Activated CD4-positive, CD25-positive, alpha-beta regulatory T cell (primary cell): ENCODE measurements at regions not wholly inside any gene's neighbourhood (a gene's known extent, or its start where the extent isn't known, plus 50 kb on each side); places are given as distances from the start of the nearest gene placed in this dataset.
"Not testable (repeated sequence)": the region's sequence is repeated elsewhere in the genome, so short reads cannot be mapped to it uniquely, and the experiment has no call there.

Experiments used
- DNase-seq, 4 experiments: peaks; one replicate each; lab custom pipeline; 2025; lab: John Stamatoyannopoulos, UW

GRCh38 chr2:82498777-82499443, 1960.2 kb downstream of the SUCLG1 start:
- no peak for DNase-seq

- no peak for DNase-seq
These were observed 1964.3 kb downstream of the SUCLG1 start for GRCh38 chr2:82494739-82495138.

- no peak for DNase-seq
These were observed 1967.5 kb downstream of the SUCLG1 start for GRCh38 chr2:82491591-82491990.

GRCh38 chr2:82487354-82487753, 1971.7 kb downstream of the SUCLG1 start:
- no peak for DNase-seq

- no peak for DNase-seq
These were observed 1973.4 kb downstream of the SUCLG1 start for GRCh38 chr2:82485701-82486100.

- no peak for DNase-seq
These were observed 1977.9 kb downstream of the SUCLG1 start for GRCh38 chr2:82481207-82481606.

- DNase-seq: no peak
These were observed 1980.4 kb downstream of the SUCLG1 start for GRCh38 chr2:82478641-82479040.

- DNase-seq: no peak
These were observed 1983.0 kb downstream of the SUCLG1 start for GRCh38 chr2:82476094-82476493.

GRCh38 chr2:82428251-82428650, 2030.8 kb downstream of the SUCLG1 start:
- DNase-seq: no peak

GRCh38 chr2:82412021-82412420, 2047.1 kb downstream of the SUCLG1 start:
- no peak for DNase-seq

GRCh38 chr2:82411071-82411470, 2048.0 kb downstream of the SUCLG1 start:
- no peak for DNase-seq

- DNase-seq: no peak
These were observed 2063.5 kb downstream of the SUCLG1 start for GRCh38 chr2:82395531-82395930.

- DNase-seq: no peak
These were observed 2067.7 kb downstream of the SUCLG1 start for GRCh38 chr2:82391386-82391785.

- no peak for DNase-seq
These were observed 2051.1 kb upstream of the LRRTM1 start for GRCh38 chr2:82355622-82356021.

- DNase-seq: no peak
These were observed 2041.4 kb upstream of the LRRTM1 start for GRCh38 chr2:82345910-82346309.

- DNase-seq: no peak
These were observed 2040.1 kb upstream of the LRRTM1 start for GRCh38 chr2:82344670-82345069.

- DNase-seq: no peak
These were observed 2037.8 kb upstream of the LRRTM1 start for GRCh38 chr2:82342356-82342755.

GRCh38 chr2:82340578-82341053, 2036.1 kb upstream of the LRRTM1 start:
- DNase-seq: no peak

- no peak for DNase-seq
These were observed 2035.3 kb upstream of the LRRTM1 start for GRCh38 chr2:82339805-82340204.

- DNase-seq: no peak
These were observed 2029.1 kb upstream of the LRRTM1 start for GRCh38 chr2:82333697-82334096.

- DNase-seq: no peak
These were observed 2025.6 kb upstream of the LRRTM1 start for GRCh38 chr2:82330155-82330554.

GRCh38 chr2:82326180-82326767, 2021.7 kb upstream of the LRRTM1 start:
- DNase-seq: not testable (repeated sequence)

- no peak for DNase-seq
These were observed 2015.7 kb upstream of the LRRTM1 start for GRCh38 chr2:82320296-82320695.

- DNase-seq: no peak
These were observed 2012.5 kb upstream of the LRRTM1 start for GRCh38 chr2:82317012-82317411.
